Endothelial cell of umbilical vein (primary cell): ENCODE measurements at regions not wholly inside any gene's neighbourhood (a gene's known extent, or its start where the extent isn't known, plus 50 kb on each side); places are given as distances from the start of the nearest gene placed in this dataset.

Experiments
- BruUV-seq: library from RNA; stranded (reverse); fragments of 400-500 nt; replicated peaks from 2 replicates; lab custom pipeline; 2021; lab: Mats Ljungman, UMichigan
- CTCF ChIA-PET: fragments of 300-600, 350-600 bp; sonication (Branson Sonifier 250); formaldehyde crosslinking; loops from one replicate; lab custom pipeline; 2021; ENCODE audit warnings: antibody characterized with exemption, inconsistent platforms; lab: Charles Lee
- POLR2A ChIA-PET: fragments of 300-600, 350-600 bp; sonication (Branson Sonifier 250); formaldehyde crosslinking; loops from one replicate; lab custom pipeline; 2021; ENCODE audit warnings: antibody characterized with exemption, inconsistent platforms; lab: Charles Lee
- DNase-seq: peaks from one replicate; pipeline ENCODE4 v3.0.0-alpha.2; 2011; ENCODE audit warnings: low read depth, low spot score
- FAIRE-seq: peaks from 2 replicates; lab custom pipeline; 2011; peaks lifted over from hg19 to GRCh38; lab: Jason Lieb, UNC
- H2AFZ ChIP-seq: 2 replicates; pipeline ENCODE4 v1.6.0; 2012; ENCODE audit warnings: low read depth, low read length, control low read depth, inconsistent platforms
- H3K27ac ChIP-seq: 2 replicates; pipeline ENCODE4 v1.5.1; 2011; ENCODE audit warnings: low read depth, mild to moderate bottlenecking, control low read depth, low read length, moderate library complexity; ENCODE audit not compliant: insufficient read depth
- H3K27me3 ChIP-seq, 2 experiments: 2 replicates each; pipeline versions ENCODE4 v1.6.0 to v1.6.1; 2011; ENCODE audit warnings: low read length in 2 of 2, mixed read lengths in 1 of 2; ENCODE audit not compliant: control insufficient read depth in 2 of 2, insufficient read depth in 2 of 2
- H3K36me3 ChIP-seq, 2 experiments: 2 replicates in 1 of 2; 3 replicates in 1 of 2; pipeline ENCODE4 v1.5.1; 2011; ENCODE audit warnings: low read length in 2 of 2, mild to moderate bottlenecking in 1 of 2, moderate library complexity in 1 of 2; ENCODE audit not compliant: control insufficient read depth in 2 of 2, insufficient read depth in 2 of 2; ENCODE audit errors: extremely low read depth in 1 of 2
- H3K4me1 ChIP-seq: 3 replicates; pipeline ENCODE4 v1.5.1; 2011; ENCODE audit warnings: mild to moderate bottlenecking, low read length; ENCODE audit not compliant: control insufficient read depth, insufficient read depth; ENCODE audit errors: extremely low read depth
- H3K4me2 ChIP-seq: 2 replicates; pipeline ENCODE4 v1.6.1; 2011; ENCODE audit warnings: low read length, control low read depth, mixed read lengths; ENCODE audit not compliant: insufficient read depth
- H3K4me3 ChIP-seq, 3 experiments: fragments of 200-600 bp in 1 of 3; sonication (generic), shearing (Covaris generic) in 1 of 3; replicated peaks in 1 of 3; 2 replicates each; pipeline ENCODE4 v1.5.1; 2011 to 2016; ENCODE audit warnings: control low read depth in 3 of 3, low read length in 3 of 3, mild to moderate bottlenecking in 2 of 3, inconsistent platforms in 1 of 3, low read depth in 1 of 3, moderate library complexity in 1 of 3; ENCODE audit not compliant: insufficient read depth in 1 of 3
- H3K79me2 ChIP-seq: 2 replicates; pipeline ENCODE4 v1.6.0; 2012; ENCODE audit warnings: low read length, inconsistent platforms; ENCODE audit not compliant: control insufficient read depth, insufficient read depth
- H3K9ac ChIP-seq: replicated peaks from 2 replicates; pipeline ENCODE3; 2011; ENCODE audit warnings: low read length, control low read depth; ENCODE audit not compliant: insufficient read depth; ENCODE audit errors: extremely low read depth
- H3K9me1 ChIP-seq: replicated peaks from 3 replicates; pipeline ENCODE4 v1.6.0; 2011; ENCODE audit warnings: mild to moderate bottlenecking, low read length; ENCODE audit not compliant: control insufficient read depth, insufficient read depth; ENCODE audit errors: extremely low read depth
- H3K9me3 ChIP-seq: replicated peaks from 2 replicates; pipeline ENCODE4 v1.5.1; 2012; ENCODE audit warnings: low read length, inconsistent platforms; ENCODE audit not compliant: control insufficient read depth, insufficient read depth
- H4K20me1 ChIP-seq: replicated peaks from 2 replicates; pipeline ENCODE3; 2011; ENCODE audit warnings: mild to moderate bottlenecking, low read length; ENCODE audit not compliant: control insufficient read depth, insufficient read depth; ENCODE audit errors: extremely low read depth
- CTCF ChIP-seq, 2 donors: IDR thresholded peaks; 1 replicate in 1 of 2; 2 replicates in 1 of 2; pipeline ENCODE4 v1.5.1; 2011; ENCODE audit warnings: low read length in 2 of 2, mild to moderate bottlenecking in 2 of 2, moderate library complexity in 2 of 2, control low read depth in 1 of 2, inconsistent platforms in 1 of 2, low read depth in 1 of 2; ENCODE audit not compliant: insufficient read depth in 1 of 2; ENCODE audit errors: extremely low read depth in 1 of 2
- EZH2 ChIP-seq: IDR thresholded peaks from 2 replicates; pipeline ENCODE4 v1.6.1; 2012; ENCODE audit warnings: borderline replicate concordance, low read depth, mild to moderate bottlenecking, moderate library complexity, low read length, inconsistent platforms; ENCODE audit not compliant: severe bottlenecking
- FOS ChIP-seq: IDR thresholded peaks from 2 replicates; pipeline ENCODE4 v1.6.1; 2011; ENCODE audit warnings: mild to moderate bottlenecking, low read length, moderate library complexity, borderline replicate concordance; ENCODE audit not compliant: insufficient read depth
- GATA2 ChIP-seq: IDR thresholded peaks from 2 replicates; pipeline ENCODE4 v1.7.0; 2011; ENCODE audit warnings: low read depth, mild to moderate bottlenecking, moderate library complexity, mixed read lengths, low read length; ENCODE audit not compliant: insufficient read length, insufficient read depth
- JUN ChIP-seq: IDR thresholded peaks from 2 replicates; pipeline ENCODE4 v1.6.1; 2011; ENCODE audit warnings: borderline replicate concordance, low read depth; ENCODE audit not compliant: insufficient read length, insufficient read depth
- MAX ChIP-seq: IDR thresholded peaks from 2 replicates; pipeline ENCODE4 v1.6.1; 2011; ENCODE audit not compliant: insufficient read depth, insufficient read length
- MYC ChIP-seq: IDR thresholded peaks from one replicate; pipeline ENCODE4 v1.6.1; 2011; ENCODE audit warnings: mild to moderate bottlenecking, low read depth, low read length
- POLR2A ChIP-seq: IDR thresholded peaks from 2 replicates; pipeline ENCODE4 v1.6.1; 2012; ENCODE audit warnings: low read depth, mild to moderate bottlenecking, control low read depth, low read length
- POLR2AphosphoS5 ChIP-seq: IDR thresholded peaks from 2 replicates; pipeline ENCODE4 v1.6.1; 2012; ENCODE audit warnings: low read depth, mild to moderate bottlenecking, control low read depth, low read length, moderate library complexity; ENCODE audit not compliant: insufficient read depth
- dilution Hi-C: fragments of 300-500 bp; cut with MboI; formaldehyde crosslinking; loops from one replicate; pipeline ENCODE4 v1.15.0; 2019; ENCODE audit warnings: low sequenced_read_pairs; ENCODE audit not compliant: extremely low pct_ligation_motif_present
- intact Hi-C: fragments of 100-400 bp; cut with micrococcal nuclease; formaldehyde crosslinking; loops from one replicate; pipeline ENCODE4 v1.10.0; 2022

DNA sequence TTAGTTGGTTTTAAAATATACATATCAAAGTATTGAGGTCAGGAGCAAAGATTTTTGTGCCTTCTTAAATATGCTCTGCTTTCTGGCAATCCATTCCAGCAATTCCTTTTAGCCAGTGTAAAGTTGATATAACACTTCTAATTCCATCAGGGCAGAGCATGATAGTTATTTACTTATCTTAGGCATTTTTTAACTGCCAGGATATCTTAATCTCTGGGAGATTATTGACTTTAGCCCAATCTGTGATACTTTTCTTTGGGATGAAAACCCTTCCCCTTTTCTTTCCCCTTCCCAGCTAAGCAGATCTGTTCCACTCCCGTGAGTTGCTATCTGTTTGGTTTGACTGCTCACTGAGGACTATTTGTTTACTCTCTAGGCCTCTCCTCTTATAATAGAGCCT, 168.7 kb upstream of the RSPO3 start:
- POLR2A ChIA-PET = no interaction called here
- no peaks in the 10 kb centered on the region for H3K9me3 ChIP-seq
- H4K20me1 ChIP-seq = no peaks in the 10 kb centered on the region
- no peak overlapping the region for H3K4me3 ChIP-seq
- H3K4me1 ChIP-seq = no peaks in the 10 kb centered on the region
- dilution Hi-C loops = no loop called here
- H3K9ac ChIP-seq = no peak overlapping the region
- no peaks in the 10 kb centered on the region for H3K27me3 ChIP-seq
- H2AFZ ChIP-seq = no peak overlapping the region
- H3K9me1 ChIP-seq = no peaks in the 10 kb centered on the region
- FAIRE-seq (no peak), DNase-seq (no peak)
- no peak overlapping the region for H3K27ac ChIP-seq
- CTCF ChIA-PET = interaction anchor here (1.5 kb wide), 1 partner anchor 11 kb away, joined by 3 read pairs; no protein-coding TSS in a partner anchor
- no peaks in the 10 kb centered on the region for H3K36me3 ChIP-seq
- no TSS peak for BruUV-seq
- no peak for TF ChIP-seq EZH2
- TF ChIP-seq CTCF (IDR thresholded peaks at IDR 0.05; ENCODE audit: extremely low read depth in 1 of 2, insufficient read depth in 1 of 2, low read depth in 1 of 2, low read length in 2 of 2) = no peak
- TF ChIP-seq MYC = no peak
- TF ChIP-seq MAX = no peak
- TF ChIP-seq FOS = no peak
- no peak for TF ChIP-seq GATA2
- TF ChIP-seq POLR2AphosphoS5 = no peak
- no peak for TF ChIP-seq JUN
- no peak for TF ChIP-seq POLR2A
- intact Hi-C loops = no loop called here
- H3K4me2 ChIP-seq = no peak overlapping the region
- H3K79me2 ChIP-seq = no peaks in the 10 kb centered on the region
